Mesothelial cell of epicardium (in vitro differentiated cells): ENCODE measurements at regions not wholly inside any gene's neighbourhood (a gene's known extent, or its start where the extent isn't known, plus 50 kb on each side); places are given as distances from the start of the nearest gene placed in this dataset.

ENCODE experiments used
- DNase-seq, 2 experiments: peaks; one replicate each; pipeline ENCODE4 v3.0.0; 2021; ENCODE audit warnings: low spot score in 2 of 2; ENCODE audit not compliant: unreplicated experiment in 2 of 2
- H3K27ac Mint-ChIP-seq: 2 replicates; pipeline ENCODE4 v1.8.0; 2021; ENCODE audit warnings: mixed read lengths
- H3K27me3 Mint-ChIP-seq: 2 replicates; pipeline ENCODE4 v1.8.0; 2021; ENCODE audit warnings: low read depth, mixed read lengths
- H3K36me3 Mint-ChIP-seq: 2 replicates; pipeline ENCODE4 v1.8.0; 2021; ENCODE audit warnings: mixed read lengths
- H3K4me1 Mint-ChIP-seq: 2 replicates; pipeline ENCODE4 v1.8.0; 2021; ENCODE audit warnings: mixed read lengths
- H3K4me3 Mint-ChIP-seq: 2 replicates; pipeline ENCODE4 v1.8.0; 2021; ENCODE audit warnings: mild to moderate bottlenecking, moderate library complexity, mixed read lengths
- H3K9me3 Mint-ChIP-seq: 2 replicates; pipeline ENCODE4 v1.8.0; 2021; ENCODE audit warnings: mixed read lengths
- TF ChIP-seq, protein P1 (sequence below): fragments of 200-600 bp; sonication (generic); IDR thresholded peaks from one replicate; pipeline ENCODE4 v1.5.0; 2021; ENCODE audit warnings: antibody characterized with exemption; ENCODE audit not compliant: unreplicated experiment

DNA sequence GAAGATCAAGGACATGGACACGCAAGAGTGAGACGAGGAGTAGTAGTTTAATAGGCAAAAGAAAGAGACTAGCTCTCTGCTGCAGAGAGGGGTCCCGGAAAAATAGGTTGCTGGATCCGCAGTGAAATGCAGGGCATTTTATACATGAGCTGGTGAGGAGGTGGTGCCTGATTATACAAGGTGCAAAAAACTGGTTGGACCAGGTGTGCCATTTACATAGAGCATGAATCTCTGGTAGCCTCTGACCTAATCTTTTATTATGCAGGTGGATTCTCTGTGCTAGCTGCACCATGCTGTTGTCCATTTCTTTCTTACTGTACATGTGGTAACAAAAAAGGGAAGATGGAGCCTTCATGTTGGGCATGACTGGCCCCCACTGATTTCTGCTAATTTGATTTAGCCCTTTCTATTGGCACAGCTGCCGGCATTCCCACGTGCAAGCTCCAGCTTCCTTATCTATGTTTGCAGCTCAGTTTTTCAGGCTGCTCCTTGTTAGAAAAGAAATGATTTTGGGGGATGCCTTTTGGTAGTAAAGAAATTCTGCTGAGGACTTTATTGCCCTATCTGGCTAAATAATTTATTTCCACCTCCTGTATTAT, 548.1 kb downstream of the BRINP3 start:
- Mint-ChIP-seq H3K27ac (no peak overlapping the region), H3K4me1 (no peaks in the 10 kb centered on the region), H3K9me3 (peaks cover 35% of the 10 kb centered on the region), H3K36me3 (peaks cover 5% of the 10 kb centered on the region), H3K27me3 (no peaks in the 10 kb centered on the region), H3K4me3 (no peak overlapping the region)
- no peak for DNase-seq
- TF ChIP-seq, protein P1, sequence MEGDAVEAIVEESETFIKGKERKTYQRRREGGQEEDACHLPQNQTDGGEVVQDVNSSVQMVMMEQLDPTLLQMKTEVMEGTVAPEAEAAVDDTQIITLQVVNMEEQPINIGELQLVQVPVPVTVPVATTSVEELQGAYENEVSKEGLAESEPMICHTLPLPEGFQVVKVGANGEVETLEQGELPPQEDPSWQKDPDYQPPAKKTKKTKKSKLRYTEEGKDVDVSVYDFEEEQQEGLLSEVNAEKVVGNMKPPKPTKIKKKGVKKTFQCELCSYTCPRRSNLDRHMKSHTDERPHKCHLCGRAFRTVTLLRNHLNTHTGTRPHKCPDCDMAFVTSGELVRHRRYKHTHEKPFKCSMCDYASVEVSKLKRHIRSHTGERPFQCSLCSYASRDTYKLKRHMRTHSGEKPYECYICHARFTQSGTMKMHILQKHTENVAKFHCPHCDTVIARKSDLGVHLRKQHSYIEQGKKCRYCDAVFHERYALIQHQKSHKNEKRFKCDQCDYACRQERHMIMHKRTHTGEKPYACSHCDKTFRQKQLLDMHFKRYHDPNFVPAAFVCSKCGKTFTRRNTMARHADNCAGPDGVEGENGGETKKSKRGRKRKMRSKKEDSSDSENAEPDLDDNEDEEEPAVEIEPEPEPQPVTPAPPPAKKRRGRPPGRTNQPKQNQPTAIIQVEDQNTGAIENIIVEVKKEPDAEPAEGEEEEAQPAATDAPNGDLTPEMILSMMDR: no peak

DNA sequence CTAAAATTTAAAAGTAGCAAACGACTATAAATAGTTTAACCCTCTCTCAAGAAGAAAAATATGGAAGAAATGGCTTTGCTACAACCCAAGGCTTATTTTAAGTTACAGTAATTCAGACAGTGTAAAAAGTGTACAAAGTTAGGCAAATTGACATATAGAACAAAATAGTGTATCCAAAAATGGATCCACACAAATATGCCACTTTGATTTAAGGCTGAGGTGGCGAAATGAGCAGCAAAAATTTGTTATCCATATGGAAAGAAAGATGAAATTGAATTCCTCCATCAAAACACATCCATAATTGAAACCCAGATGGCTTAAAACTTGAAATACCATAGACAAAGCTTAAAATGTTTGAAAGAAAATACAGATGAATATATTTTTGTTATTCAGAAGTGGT, 540.8 kb downstream of the BRINP3 start:
- TF ChIP-seq, protein P1: no peak
- no peak for DNase-seq
- Mint-ChIP-seq H3K4me1 (no peaks in the 10 kb centered on the region), H3K36me3 (no peaks in the 10 kb centered on the region), H3K9me3 (peaks cover 21% of the 10 kb centered on the region), H3K27ac (no peak overlapping the region), H3K4me3 (no peak overlapping the region), H3K27me3 (no peaks in the 10 kb centered on the region)

DNA sequence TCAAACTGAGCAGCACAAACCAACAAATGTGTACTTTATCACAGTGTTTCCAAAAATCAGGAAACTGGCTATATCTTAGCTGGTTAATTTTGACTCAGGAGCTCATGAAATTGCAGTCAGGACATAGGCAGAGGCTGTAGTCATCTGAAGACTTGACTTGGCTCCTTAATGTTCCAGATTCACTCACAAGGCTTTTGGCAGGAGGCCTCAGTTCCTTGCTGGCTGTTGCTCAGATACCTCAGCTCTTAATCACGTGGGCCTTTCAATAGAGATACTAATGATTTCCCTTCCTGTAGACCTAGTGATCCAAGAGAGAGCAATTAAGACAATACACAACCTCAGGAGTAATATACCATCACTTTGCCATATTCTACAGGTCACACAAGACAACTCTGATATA, 537.7 kb downstream of the BRINP3 start:
- Mint-ChIP-seq H3K27me3 (peaks cover 4% of the 10 kb centered on the region), H3K4me3 (no peak overlapping the region), H3K9me3 (peaks cover 2% of the 10 kb centered on the region), H3K36me3 (no peaks in the 10 kb centered on the region), H3K4me1 (no peaks in the 10 kb centered on the region), H3K27ac (no peak overlapping the region)
- TF ChIP-seq, protein P1: no peak
- no peak for DNase-seq

DNA sequence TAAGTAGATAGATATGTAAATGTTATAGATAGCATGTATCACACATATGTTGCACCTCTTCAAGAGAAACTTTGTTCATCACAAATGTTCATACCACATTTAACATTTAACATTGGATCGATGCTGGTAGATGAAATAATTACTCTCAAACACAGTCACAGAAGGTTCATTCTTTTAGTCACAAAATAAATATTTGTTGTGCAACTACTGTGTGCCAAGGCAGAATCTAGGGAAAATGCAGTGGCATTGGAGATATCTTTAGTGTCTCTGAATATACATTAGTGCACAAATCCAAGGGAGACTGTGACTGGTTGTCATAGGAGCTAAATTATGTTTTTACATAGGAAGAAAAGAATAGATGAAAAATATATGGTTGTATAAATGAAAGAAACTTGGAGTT, 535.7 kb downstream of the BRINP3 start:
- TF ChIP-seq, protein P1: no peak
- no peak for DNase-seq
- H3K36me3 Mint-ChIP-seq: no peaks in the 10 kb centered on the region
- no peaks in the 10 kb centered on the region for H3K4me1 Mint-ChIP-seq
- no peaks in the 10 kb centered on the region for H3K9me3 Mint-ChIP-seq
- H3K27ac Mint-ChIP-seq: no peak overlapping the region
- H3K4me3 Mint-ChIP-seq: no peak overlapping the region
- peaks cover 6% of the 10 kb centered on the region for H3K27me3 Mint-ChIP-seq

DNA sequence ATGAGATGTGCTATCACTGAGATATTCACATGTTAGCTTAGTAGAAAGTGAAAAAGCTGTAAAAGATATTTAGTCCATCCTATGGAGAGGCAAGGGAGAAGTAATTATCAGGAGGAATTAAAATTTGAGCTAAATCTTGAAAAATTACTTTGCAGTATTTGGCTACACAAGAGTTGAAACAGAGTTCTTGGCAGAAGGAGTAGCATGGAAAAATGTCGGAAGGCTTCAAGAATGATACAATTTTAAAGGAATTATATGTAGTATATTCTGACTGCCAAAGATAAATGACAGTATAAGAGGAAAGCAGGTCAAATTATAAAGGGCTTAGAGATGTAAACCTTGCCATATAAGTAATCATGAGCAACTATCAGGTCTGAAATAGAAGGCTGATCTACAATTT, 518.9 kb downstream of the BRINP3 start:
- Mint-ChIP-seq H3K27ac (no peak overlapping the region), H3K4me3 (no peak overlapping the region), H3K4me1 (peaks cover 2% of the 10 kb centered on the region), H3K9me3 (no peaks in the 10 kb centered on the region), H3K36me3 (no peaks in the 10 kb centered on the region), H3K27me3 (peaks cover 6% of the 10 kb centered on the region)
- TF ChIP-seq, protein P1: no peak
- DNase-seq: no peak

DNA sequence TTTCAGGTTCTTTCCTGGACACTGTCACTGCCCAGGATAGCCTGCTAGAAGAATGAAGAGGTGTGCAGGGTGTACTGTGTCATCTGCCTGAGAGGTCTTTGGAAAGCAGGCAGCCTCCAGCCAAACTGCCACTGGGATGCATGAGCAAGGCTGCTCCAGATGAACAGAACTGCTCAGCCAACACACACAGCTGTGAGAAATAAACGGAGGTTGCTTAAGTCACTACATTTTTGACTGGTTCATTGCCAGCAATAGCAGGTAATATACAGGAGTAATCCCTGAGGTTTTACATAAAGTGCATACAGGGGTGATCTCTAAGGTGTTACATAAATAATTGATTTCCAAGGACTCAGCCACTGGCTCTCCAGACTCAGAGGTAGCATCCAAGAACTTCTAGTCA, 516.9 kb downstream of the BRINP3 start:
- Mint-ChIP-seq H3K4me1 (peaks cover 2% of the 10 kb centered on the region), H3K27me3 (peaks cover 6% of the 10 kb centered on the region), H3K9me3 (no peaks in the 10 kb centered on the region), H3K4me3 (no peak overlapping the region), H3K27ac (no peak overlapping the region), H3K36me3 (no peaks in the 10 kb centered on the region)
- TF ChIP-seq, protein P1: no peak
- no peak for DNase-seq
